Omental fat pad (tissue), 3 donors: ENCODE measurements at regions not wholly inside any gene's neighbourhood (a gene's known extent, or its start where the extent isn't known, plus 50 kb on each side); places are given as distances from the start of the nearest gene placed in this dataset.

Experiments
- ATAC-seq: fragments of 150-250 bp; one replicate; pipeline ENCODE4 v1.9.1; 2016; ENCODE audit warnings: mild to moderate bottlenecking, moderate library complexity; ENCODE audit not compliant: low FRiP score
- DNase-seq: peaks from one replicate; pipeline ENCODE4 v3.0.0-alpha.2; 2019; ENCODE audit warnings: low spot score
- CTCF ChIP-seq, 3 donors: fragments of 450-650 bp; IDR thresholded peaks; one replicate each; pipeline ENCODE4 v1.5.1; 2016 to 2017; ENCODE audit warnings: antibody characterized with exemption in 3 of 3, mild to moderate bottlenecking in 3 of 3, moderate library complexity in 2 of 3

- DNase-seq (no peak), ATAC-seq (no peak)
- TF ChIP-seq CTCF (IDR thresholded peaks at IDR 0.05) = no peak
These were observed 474.4 kb upstream of the DCN start for GRCh38 chr12:91657032-91657431.

- no peak for TF ChIP-seq CTCF (IDR thresholded peaks at IDR 0.05)
- no peak for ATAC-seq
- DNase-seq = no peak
These were observed 473.3 kb upstream of the DCN start for GRCh38 chr12:91655966-91656365.

- TF ChIP-seq CTCF (IDR thresholded peaks at IDR 0.05) = no peak
- DNase-seq (no peak), ATAC-seq (no peak)
These were observed 471.5 kb upstream of the DCN start for GRCh38 chr12:91654087-91654486.

- ATAC-seq = no peak
- TF ChIP-seq CTCF (IDR thresholded peaks at IDR 0.05) = no peak
- DNase-seq = no peak
These were observed 469.1 kb upstream of the DCN start for GRCh38 chr12:91651728-91652127.

GRCh38 chr12:91643763-91644162 lies 461.1 kb upstream of the DCN start:
- no peak for ATAC-seq
- DNase-seq = no peak
- no peak for TF ChIP-seq CTCF (IDR thresholded peaks at IDR 0.05)

- DNase-seq = no peak
- no peak for TF ChIP-seq CTCF (IDR thresholded peaks at IDR 0.05)
- ATAC-seq = no peak
These were observed 457.4 kb upstream of the DCN start for GRCh38 chr12:91640021-91640420.

GRCh38 chr12:91639327-91639726 lies 456.7 kb upstream of the DCN start:
- TF ChIP-seq CTCF (IDR thresholded peaks at IDR 0.05) = no peak
- ATAC-seq = no peak
- DNase-seq = no peak
